GM23338 (cell line): ENCODE measurements at regions not wholly inside any gene's neighbourhood (a gene's known extent, or its start where the extent isn't known, plus 50 kb on each side); places are given as distances from the start of the nearest gene placed in this dataset.

ENCODE experiments used
- ATAC-seq: fragments of 200-7000 bp; cut with Tn5 transposase; 3 replicates; pipeline ENCODE4 v1.9.1; 2020
- DNase-seq: peaks from one replicate; pipeline ENCODE4 v3.0.0-alpha.2; 2015; ENCODE audit warnings: low spot score
- H2AFZ ChIP-seq: fragments of 200-600 bp; sonication (generic); 2 replicates; pipeline ENCODE4 v1.8.0; 2016; ENCODE audit warnings: antibody characterized with exemption, mild to moderate bottlenecking, moderate library complexity
- H3F3A ChIP-seq: fragments of 200-600 bp; sonication (generic); replicated peaks from 2 replicates; pipeline ENCODE4 v1.8.0; 2017; ENCODE audit warnings: antibody characterized with exemption, mixed run types, low read depth
- H3K27ac ChIP-seq: fragments of 200-600 bp; sonication (generic); 2 replicates; pipeline ENCODE4 v1.6.1; 2016; ENCODE audit warnings: low read depth
- H3K27me3 ChIP-seq: fragments of 200-600 bp; sonication (generic); 2 replicates; pipeline ENCODE4 v1.8.0; 2016; ENCODE audit warnings: mild to moderate bottlenecking, mixed run types, moderate library complexity; ENCODE audit not compliant: insufficient read depth
- H3K36me3 ChIP-seq: fragments of 200-600 bp; sonication (generic); 2 replicates; pipeline ENCODE4 v1.8.0; 2016; ENCODE audit warnings: mild to moderate bottlenecking; ENCODE audit not compliant: insufficient read depth
- H3K4me1 ChIP-seq: fragments of 200-600 bp; sonication (generic); 2 replicates; pipeline ENCODE4 v1.8.0; 2016; ENCODE audit warnings: mild to moderate bottlenecking, moderate library complexity; ENCODE audit not compliant: insufficient read depth
- H3K4me2 ChIP-seq: fragments of 200-600 bp; sonication (generic); 2 replicates; pipeline ENCODE4 v1.7.1; 2017; ENCODE audit warnings: mixed run types
- H3K4me3 ChIP-seq: fragments of 200-600 bp; sonication (generic); 2 replicates; pipeline ENCODE4 v1.6.1; 2016; ENCODE audit warnings: mixed run types
- H3K79me2 ChIP-seq: fragments of 200-600 bp; sonication (generic); replicated peaks from 2 replicates; pipeline ENCODE4 v1.8.0; 2017; ENCODE audit warnings: mild to moderate bottlenecking; ENCODE audit not compliant: insufficient read depth
- H3K9me2 ChIP-seq: fragments of 200-600 bp; sonication (generic); 2 replicates; pipeline ENCODE4 v1.8.0; 2017; ENCODE audit not compliant: insufficient read depth
- H4K20me1 ChIP-seq: fragments of 200-600 bp; sonication (generic); replicated peaks from 2 replicates; pipeline ENCODE4 v1.8.0; 2017; ENCODE audit warnings: mild to moderate bottlenecking; ENCODE audit not compliant: insufficient read depth
- H3K27ac Mint-ChIP-seq: 2 replicates; pipeline ENCODE4 v1.8.0; 2020; ENCODE audit warnings: inconsistent platforms, mild to moderate bottlenecking, moderate library complexity, mixed read lengths
- H3K27me3 Mint-ChIP-seq: 3 replicates; pipeline ENCODE4 v1.8.0; 2022; ENCODE audit warnings: low read depth, mild to moderate bottlenecking, moderate library complexity, mixed read lengths, inconsistent platforms; ENCODE audit not compliant: insufficient read depth, poor library complexity
- H3K36me3 Mint-ChIP-seq: 3 replicates; pipeline ENCODE4 v1.8.0; 2021; ENCODE audit warnings: low read depth, mild to moderate bottlenecking, inconsistent platforms, moderate library complexity, mixed read lengths
- H3K4me1 Mint-ChIP-seq: 3 replicates; pipeline ENCODE4 v1.8.0; 2020; ENCODE audit warnings: mild to moderate bottlenecking, inconsistent platforms, mixed read lengths
- H3K4me3 Mint-ChIP-seq: 3 replicates; pipeline ENCODE4 v1.8.0; 2021; ENCODE audit warnings: moderate library complexity, mild to moderate bottlenecking, inconsistent platforms, mixed read lengths
- H3K9me3 Mint-ChIP-seq: 3 replicates; pipeline ENCODE4 v1.8.0; 2020; ENCODE audit warnings: moderate library complexity, mild to moderate bottlenecking, inconsistent platforms, mixed read lengths
- CREB1 ChIP-seq: fragments of 250-450 bp; sonication (Bioruptor Pico); IDR thresholded peaks from 2 replicates; pipeline ENCODE4 v1.5.0; 2020; ENCODE audit warnings: low read depth, mild to moderate bottlenecking, moderate library complexity
- EZH2phosphoT487 ChIP-seq: fragments of 200-600 bp; sonication (generic); IDR thresholded peaks from one replicate; pipeline ENCODE4 v1.8.1; 2018; ENCODE audit warnings: antibody characterized with exemption; ENCODE audit not compliant: unreplicated experiment
- NANOG ChIP-seq: IDR thresholded peaks from 2 replicates; pipeline ENCODE4 v1.6.1; 2016; ENCODE audit warnings: antibody characterized with exemption, borderline replicate concordance
- POLR2AphosphoS5 ChIP-seq: IDR thresholded peaks from 2 replicates; pipeline ENCODE4 v1.6.1; 2016; ENCODE audit warnings: antibody characterized with exemption, low read depth
- STAT1 ChIP-seq: IDR thresholded peaks from one replicate; pipeline ENCODE4 v1.6.1; 2016; ENCODE audit warnings: antibody characterized with exemption; ENCODE audit not compliant: unreplicated experiment
- ZNF114 ChIP-seq: fragments of 250-450 bp; sonication (Bioruptor Pico); IDR thresholded peaks from 2 replicates; pipeline ENCODE4 v1.5.0; 2020; ENCODE audit warnings: mild to moderate bottlenecking, moderate library complexity
- ZNF331 ChIP-seq: fragments of 250-450 bp; sonication (Bioruptor Pico); IDR thresholded peaks from 2 replicates; pipeline ENCODE4 v1.5.0; 2020; ENCODE audit warnings: low read depth, mild to moderate bottlenecking, moderate library complexity
- TF ChIP-seq, protein P1 (sequence below): fragments of 250-450 bp; sonication (Bioruptor Pico); IDR thresholded peaks from 2 replicates; pipeline ENCODE4 v1.5.0; 2020; ENCODE audit warnings: mild to moderate bottlenecking, moderate library complexity
- TF ChIP-seq, protein P2 (sequence below): IDR thresholded peaks from 2 replicates; pipeline ENCODE4 v1.6.1; 2016; ENCODE audit warnings: antibody characterized with exemption
- TF ChIP-seq, protein P3 (sequence below): IDR thresholded peaks from one replicate; pipeline ENCODE4 v1.6.1; 2018; ENCODE audit warnings: antibody characterized with exemption; ENCODE audit not compliant: unreplicated experiment

DNA sequence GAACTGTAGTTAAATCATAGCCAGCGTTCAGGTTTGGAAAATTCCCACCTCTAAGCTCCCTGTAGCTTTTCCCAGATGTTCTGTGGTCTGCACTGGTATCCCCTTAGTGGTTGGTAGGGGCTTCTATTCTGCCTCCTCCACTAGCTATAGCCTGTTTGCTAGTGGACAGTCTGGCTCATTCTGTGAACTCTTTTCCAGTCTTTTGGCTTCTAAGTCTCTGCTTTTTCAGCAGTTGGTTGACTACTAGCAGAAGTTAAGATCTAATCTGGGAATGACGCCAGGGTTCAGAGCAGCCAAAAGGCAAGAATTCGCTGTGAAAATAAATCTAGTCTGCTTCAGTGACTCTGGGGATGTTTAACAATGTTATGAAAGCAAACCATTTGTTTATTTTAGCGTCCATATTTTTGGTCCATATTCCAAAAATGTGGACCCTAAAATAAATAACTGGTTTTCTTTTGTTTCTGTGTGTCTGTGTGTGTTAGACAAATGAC, 73.7 kb upstream of the WDR72 start:
- no peak for TF ChIP-seq POLR2AphosphoS5
- TF ChIP-seq ZNF331 (CRISPR knock-in tag): no peak
- TF ChIP-seq NANOG: no peak
- TF ChIP-seq ZNF114 (CRISPR knock-in tag): no peak
- peaks cover 6% of the 10 kb centered on the region for H3K36me3 Mint-ChIP-seq
- H3K27ac Mint-ChIP-seq: no peak overlapping the region
- H3K27me3 Mint-ChIP-seq: no peaks in the 10 kb centered on the region
- DNase-seq (no peak), ATAC-seq (no peak)
- Histone ChIP-seq H3F3A (no peaks in the 10 kb centered on the region), H3K27me3 (no peaks in the 10 kb centered on the region), H3K4me1 (peaks cover 31% of the 10 kb centered on the region), H3K4me2 (no peak overlapping the region), H2AFZ (no peak overlapping the region), H3K4me3 (no peak overlapping the region), H3K36me3 (no peaks in the 10 kb centered on the region), H4K20me1 (no peaks in the 10 kb centered on the region), H3K9me2 (0 out of 2 replicates have a peak, but pooled peaks cover 3% of the 10 kb centered on the region), H3K27ac (no peak overlapping the region), H3K79me2 (no peaks in the 10 kb centered on the region)
- H3K9me3 Mint-ChIP-seq: peaks cover 8% of the 10 kb centered on the region
- H3K4me1 Mint-ChIP-seq: peaks cover 27% of the 10 kb centered on the region
- no peak overlapping the region for H3K4me3 Mint-ChIP-seq

DNA sequence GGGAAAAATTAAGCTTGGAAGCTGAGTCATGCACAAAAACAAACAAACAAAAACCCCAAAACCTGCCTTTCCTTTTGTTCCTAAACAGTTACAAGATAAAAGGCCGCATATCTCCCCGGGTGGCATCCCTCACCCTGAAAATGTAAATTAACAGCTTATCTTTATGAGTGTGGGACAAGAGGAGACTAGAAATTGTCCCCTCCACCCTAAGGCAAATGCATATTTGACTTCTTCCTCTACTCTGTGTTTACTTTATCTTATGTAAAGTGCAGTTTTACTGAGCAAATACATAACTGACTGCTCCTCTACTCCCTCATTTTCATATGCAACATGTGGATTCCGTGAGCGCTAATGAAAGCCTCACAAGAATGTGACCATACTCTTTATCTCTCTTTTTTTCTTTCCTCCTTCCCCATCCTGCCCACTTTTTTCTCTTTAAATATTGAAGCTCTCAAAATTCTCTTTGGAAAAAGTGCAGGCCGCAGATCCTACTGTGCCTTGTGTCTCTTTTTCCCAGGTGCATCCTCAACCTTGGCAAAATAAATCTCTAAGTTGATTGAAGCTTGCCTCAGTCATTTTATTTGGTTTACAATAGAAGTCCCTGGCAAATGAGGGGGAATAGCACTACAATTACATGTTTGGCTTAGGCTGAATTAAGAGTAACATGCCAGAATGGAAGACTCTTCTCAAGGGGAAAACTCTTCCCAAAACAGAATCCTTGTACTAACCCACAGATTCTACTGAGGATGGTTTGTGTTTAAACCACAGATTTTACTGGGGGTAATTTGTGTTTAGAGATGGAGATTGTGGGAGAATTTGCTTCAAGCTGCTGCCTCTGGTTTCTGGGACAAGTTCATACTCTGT, 72.7 kb upstream of the WDR72 start:
- peak overlapping the region; percentile 22; the same call in 1 of the 2 replicates for H3K27ac ChIP-seq
- no peaks in the 10 kb centered on the region for H3K36me3 ChIP-seq
- Mint-ChIP-seq H3K4me1 (peaks cover 27% of the 10 kb centered on the region), H3K36me3 (peaks cover 6% of the 10 kb centered on the region), H3K27me3 (no peaks in the 10 kb centered on the region), H3K4me3 (peak overlapping the region; percentile 3; the same call in 1 of the 3 replicates), H3K9me3 (peaks cover 8% of the 10 kb centered on the region), H3K27ac (peak overlapping the region; percentile 23)
- DNase-seq (peak; percentile 10), ATAC-seq (peak; percentile 27; the same call in 2 of the 3 replicates)
- H3K4me3 ChIP-seq: peak overlapping the region; percentile 17; the same call in 1 of the 2 replicates
- H3K27me3 ChIP-seq: no peaks in the 10 kb centered on the region
- H2AFZ ChIP-seq: no peak overlapping the region
- peak overlapping the region; percentile 54 for H3K4me2 ChIP-seq
- H3F3A ChIP-seq: no peaks in the 10 kb centered on the region
- H3K79me2 ChIP-seq: no peaks in the 10 kb centered on the region
- H3K9me2 ChIP-seq: 0 out of 2 replicates have a peak, but pooled peaks cover 8% of the 10 kb centered on the region
- H4K20me1 ChIP-seq: no peaks in the 10 kb centered on the region
- H3K4me1 ChIP-seq: peaks cover 31% of the 10 kb centered on the region
- TF ChIP-seq, protein P1, sequence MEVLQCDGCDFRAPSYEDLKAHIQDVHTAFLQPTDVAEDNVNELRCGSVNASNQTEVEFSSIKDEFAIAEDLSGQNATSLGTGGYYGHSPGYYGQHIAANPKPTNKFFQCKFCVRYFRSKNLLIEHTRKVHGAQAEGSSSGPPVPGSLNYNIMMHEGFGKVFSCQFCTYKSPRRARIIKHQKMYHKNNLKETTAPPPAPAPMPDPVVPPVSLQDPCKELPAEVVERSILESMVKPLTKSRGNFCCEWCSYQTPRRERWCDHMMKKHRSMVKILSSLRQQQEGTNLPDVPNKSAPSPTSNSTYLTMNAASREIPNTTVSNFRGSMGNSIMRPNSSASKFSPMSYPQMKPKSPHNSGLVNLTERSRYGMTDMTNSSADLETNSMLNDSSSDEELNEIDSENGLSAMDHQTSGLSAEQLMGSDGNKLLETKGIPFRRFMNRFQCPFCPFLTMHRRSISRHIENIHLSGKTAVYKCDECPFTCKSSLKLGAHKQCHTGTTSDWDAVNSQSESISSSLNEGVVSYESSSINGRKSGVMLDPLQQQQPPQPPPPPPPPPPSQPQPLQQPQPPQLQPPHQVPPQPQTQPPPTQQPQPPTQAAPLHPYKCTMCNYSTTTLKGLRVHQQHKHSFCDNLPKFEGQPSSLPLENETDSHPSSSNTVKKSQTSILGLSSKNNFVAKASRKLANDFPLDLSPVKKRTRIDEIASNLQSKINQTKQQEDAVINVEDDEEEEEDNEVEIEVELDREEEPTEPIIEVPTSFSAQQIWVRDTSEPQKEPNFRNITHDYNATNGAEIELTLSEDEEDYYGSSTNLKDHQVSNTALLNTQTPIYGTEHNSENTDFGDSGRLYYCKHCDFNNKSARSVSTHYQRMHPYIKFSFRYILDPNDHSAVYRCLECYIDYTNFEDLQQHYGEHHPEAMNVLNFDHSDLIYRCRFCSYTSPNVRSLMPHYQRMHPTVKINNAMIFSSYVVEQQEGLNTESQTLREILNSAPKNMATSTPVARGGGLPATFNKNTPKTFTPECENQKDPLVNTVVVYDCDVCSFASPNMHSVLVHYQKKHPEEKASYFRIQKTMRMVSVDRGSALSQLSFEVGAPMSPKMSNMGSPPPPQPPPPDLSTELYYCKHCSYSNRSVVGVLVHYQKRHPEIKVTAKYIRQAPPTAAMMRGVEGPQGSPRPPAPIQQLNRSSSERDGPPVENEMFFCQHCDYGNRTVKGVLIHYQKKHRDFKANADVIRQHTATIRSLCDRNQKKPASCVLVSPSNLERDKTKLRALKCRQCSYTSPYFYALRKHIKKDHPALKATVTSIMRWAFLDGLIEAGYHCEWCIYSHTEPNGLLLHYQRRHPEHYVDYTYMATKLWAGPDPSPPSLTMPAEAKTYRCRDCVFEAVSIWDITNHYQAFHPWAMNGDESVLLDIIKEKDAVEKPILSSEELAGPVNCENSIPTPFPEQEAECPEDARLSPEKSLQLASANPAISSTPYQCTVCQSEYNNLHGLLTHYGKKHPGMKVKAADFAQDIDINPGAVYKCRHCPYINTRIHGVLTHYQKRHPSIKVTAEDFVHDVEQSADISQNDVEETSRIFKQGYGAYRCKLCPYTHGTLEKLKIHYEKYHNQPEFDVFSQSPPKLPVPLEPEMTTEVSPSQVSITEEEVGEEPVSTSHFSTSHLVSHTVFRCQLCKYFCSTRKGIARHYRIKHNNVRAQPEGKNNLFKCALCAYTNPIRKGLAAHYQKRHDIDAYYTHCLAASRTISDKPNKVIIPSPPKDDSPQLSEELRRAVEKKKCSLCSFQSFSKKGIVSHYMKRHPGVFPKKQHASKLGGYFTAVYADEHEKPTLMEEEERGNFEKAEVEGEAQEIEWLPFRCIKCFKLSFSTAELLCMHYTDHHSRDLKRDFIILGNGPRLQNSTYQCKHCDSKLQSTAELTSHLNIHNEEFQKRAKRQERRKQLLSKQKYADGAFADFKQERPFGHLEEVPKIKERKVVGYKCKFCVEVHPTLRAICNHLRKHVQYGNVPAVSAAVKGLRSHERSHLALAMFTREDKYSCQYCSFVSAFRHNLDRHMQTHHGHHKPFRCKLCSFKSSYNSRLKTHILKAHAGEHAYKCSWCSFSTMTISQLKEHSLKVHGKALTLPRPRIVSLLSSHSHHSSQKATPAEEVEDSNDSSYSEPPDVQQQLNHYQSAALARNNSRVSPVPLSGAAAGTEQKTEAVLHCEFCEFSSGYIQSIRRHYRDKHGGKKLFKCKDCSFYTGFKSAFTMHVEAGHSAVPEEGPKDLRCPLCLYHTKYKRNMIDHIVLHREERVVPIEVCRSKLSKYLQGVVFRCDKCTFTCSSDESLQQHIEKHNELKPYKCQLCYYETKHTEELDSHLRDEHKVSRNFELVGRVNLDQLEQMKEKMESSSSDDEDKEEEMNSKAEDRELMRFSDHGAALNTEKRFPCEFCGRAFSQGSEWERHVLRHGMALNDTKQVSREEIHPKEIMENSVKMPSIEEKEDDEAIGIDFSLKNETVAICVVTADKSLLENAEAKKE (CRISPR knock-in tag): no peak
- no peak for TF ChIP-seq EZH2phosphoT487
- TF ChIP-seq STAT1: no peak
- TF ChIP-seq ZNF114 (CRISPR knock-in tag): no peak
- TF ChIP-seq ZNF331 (CRISPR knock-in tag): no peak
- TF ChIP-seq, protein P2, sequence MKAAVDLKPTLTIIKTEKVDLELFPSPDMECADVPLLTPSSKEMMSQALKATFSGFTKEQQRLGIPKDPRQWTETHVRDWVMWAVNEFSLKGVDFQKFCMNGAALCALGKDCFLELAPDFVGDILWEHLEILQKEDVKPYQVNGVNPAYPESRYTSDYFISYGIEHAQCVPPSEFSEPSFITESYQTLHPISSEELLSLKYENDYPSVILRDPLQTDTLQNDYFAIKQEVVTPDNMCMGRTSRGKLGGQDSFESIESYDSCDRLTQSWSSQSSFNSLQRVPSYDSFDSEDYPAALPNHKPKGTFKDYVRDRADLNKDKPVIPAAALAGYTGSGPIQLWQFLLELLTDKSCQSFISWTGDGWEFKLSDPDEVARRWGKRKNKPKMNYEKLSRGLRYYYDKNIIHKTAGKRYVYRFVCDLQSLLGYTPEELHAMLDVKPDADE: no peak
- TF ChIP-seq, protein P3, sequence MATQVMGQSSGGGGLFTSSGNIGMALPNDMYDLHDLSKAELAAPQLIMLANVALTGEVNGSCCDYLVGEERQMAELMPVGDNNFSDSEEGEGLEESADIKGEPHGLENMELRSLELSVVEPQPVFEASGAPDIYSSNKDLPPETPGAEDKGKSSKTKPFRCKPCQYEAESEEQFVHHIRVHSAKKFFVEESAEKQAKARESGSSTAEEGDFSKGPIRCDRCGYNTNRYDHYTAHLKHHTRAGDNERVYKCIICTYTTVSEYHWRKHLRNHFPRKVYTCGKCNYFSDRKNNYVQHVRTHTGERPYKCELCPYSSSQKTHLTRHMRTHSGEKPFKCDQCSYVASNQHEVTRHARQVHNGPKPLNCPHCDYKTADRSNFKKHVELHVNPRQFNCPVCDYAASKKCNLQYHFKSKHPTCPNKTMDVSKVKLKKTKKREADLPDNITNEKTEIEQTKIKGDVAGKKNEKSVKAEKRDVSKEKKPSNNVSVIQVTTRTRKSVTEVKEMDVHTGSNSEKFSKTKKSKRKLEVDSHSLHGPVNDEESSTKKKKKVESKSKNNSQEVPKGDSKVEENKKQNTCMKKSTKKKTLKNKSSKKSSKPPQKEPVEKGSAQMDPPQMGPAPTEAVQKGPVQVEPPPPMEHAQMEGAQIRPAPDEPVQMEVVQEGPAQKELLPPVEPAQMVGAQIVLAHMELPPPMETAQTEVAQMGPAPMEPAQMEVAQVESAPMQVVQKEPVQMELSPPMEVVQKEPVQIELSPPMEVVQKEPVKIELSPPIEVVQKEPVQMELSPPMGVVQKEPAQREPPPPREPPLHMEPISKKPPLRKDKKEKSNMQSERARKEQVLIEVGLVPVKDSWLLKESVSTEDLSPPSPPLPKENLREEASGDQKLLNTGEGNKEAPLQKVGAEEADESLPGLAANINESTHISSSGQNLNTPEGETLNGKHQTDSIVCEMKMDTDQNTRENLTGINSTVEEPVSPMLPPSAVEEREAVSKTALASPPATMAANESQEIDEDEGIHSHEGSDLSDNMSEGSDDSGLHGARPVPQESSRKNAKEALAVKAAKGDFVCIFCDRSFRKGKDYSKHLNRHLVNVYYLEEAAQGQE: no peak
- TF ChIP-seq CREB1: no peak
